ENCODE measurements at regions not wholly inside any gene's neighbourhood (a gene's known extent, or its start where the extent isn't known, plus 50 kb on each side); places are given as distances from the start of the nearest gene placed in this dataset.

- TF ChIP-seq ARID3A (IDR thresholded peaks at IDR 0.05; ENCODE audit: low read depth, low read length) (peak; percentile 32; the same call in 1 of the 2 replicates), ZNF205 (CRISPR knock-in tag; IDR thresholded peaks at IDR 0.05) (0 out of 2 replicates have a peak, but pooled peaks have one; percentile 67), KMT2B (CRISPR knock-in tag; IDR thresholded peaks at IDR 0.05) (peak; percentile 39; the same call in 1 of the 2 replicates), ZKSCAN8 (CRISPR knock-in tag; IDR thresholded peaks at IDR 0.05; ENCODE audit: borderline replicate concordance) (peak; percentile 83; the same call in 1 of the 2 replicates), RXRB (CRISPR knock-in tag; IDR thresholded peaks at IDR 0.05; ENCODE audit: borderline replicate concordance) (peak; percentile 73; the same call in 1 of the 2 replicates), CTCF (CRISPR knock-in tag; IDR thresholded peaks at IDR 0.05) (peak; percentile 91), ZBTB25 (CRISPR knock-in tag; IDR thresholded peaks at IDR 0.05) (peak; percentile 80; the same call in 1 of the 2 replicates), SSRP1 (CRISPR knock-in tag; IDR thresholded peaks at IDR 0.05) (0 out of 2 replicates have a peak, but pooled peaks have one; percentile 75), MIER3 (CRISPR knock-in tag; IDR thresholded peaks at IDR 0.05; ENCODE audit: borderline replicate concordance) (0 out of 2 replicates have a peak, but pooled peaks have one; percentile 36), ELF3 (CRISPR knock-in tag; IDR thresholded peaks at IDR 0.05) (peak; percentile 73), KLF11 (CRISPR knock-in tag; IDR thresholded peaks at IDR 0.05) (peak; percentile 66; the same call in 1 of the 2 replicates), NFIB (CRISPR knock-in tag; IDR thresholded peaks at IDR 0.05; ENCODE audit: borderline replicate concordance) (no peak), SALL1 (CRISPR knock-in tag; IDR thresholded peaks at IDR 0.05) (0 out of 2 replicates have a peak, but pooled peaks have one; percentile 37), U2AF2 (IDR thresholded peaks at IDR 0.05; ENCODE audit: low read depth, low read length) (no peak), NFKBIZ (CRISPR knock-in tag; IDR thresholded peaks at IDR 0.05) (0 out of 2 replicates have a peak, but pooled peaks have one; percentile 59), ZNF230 (CRISPR knock-in tag; IDR thresholded peaks at IDR 0.05) (0 out of 2 replicates have a peak, but pooled peaks have one; percentile 34), HBP1 (CRISPR knock-in tag; IDR thresholded peaks at IDR 0.05; ENCODE audit: low read depth) (peak; percentile 39; the same call in 1 of the 2 replicates), ARID4A (CRISPR knock-in tag; IDR thresholded peaks at IDR 0.05; ENCODE audit: borderline replicate concordance) (peak; percentile 32; the same call in 1 of the 2 replicates), BCL6 (CRISPR knock-in tag; IDR thresholded peaks at IDR 0.05) (peak; percentile 61; the same call in 1 of the 2 replicates)
Observed at GRCh38 chr6:47097092-47097945, 55.2 kb upstream of the ADGRF1 start (continued).
